ENCODE measurements at regions not wholly inside any gene's neighbourhood (a gene's known extent, or its start where the extent isn't known, plus 50 kb on each side); places are given as distances from the start of the nearest gene placed in this dataset.
A peak's percentile ranks its signal among the peaks of the same experiment; 100 is the strongest.

DNA sequence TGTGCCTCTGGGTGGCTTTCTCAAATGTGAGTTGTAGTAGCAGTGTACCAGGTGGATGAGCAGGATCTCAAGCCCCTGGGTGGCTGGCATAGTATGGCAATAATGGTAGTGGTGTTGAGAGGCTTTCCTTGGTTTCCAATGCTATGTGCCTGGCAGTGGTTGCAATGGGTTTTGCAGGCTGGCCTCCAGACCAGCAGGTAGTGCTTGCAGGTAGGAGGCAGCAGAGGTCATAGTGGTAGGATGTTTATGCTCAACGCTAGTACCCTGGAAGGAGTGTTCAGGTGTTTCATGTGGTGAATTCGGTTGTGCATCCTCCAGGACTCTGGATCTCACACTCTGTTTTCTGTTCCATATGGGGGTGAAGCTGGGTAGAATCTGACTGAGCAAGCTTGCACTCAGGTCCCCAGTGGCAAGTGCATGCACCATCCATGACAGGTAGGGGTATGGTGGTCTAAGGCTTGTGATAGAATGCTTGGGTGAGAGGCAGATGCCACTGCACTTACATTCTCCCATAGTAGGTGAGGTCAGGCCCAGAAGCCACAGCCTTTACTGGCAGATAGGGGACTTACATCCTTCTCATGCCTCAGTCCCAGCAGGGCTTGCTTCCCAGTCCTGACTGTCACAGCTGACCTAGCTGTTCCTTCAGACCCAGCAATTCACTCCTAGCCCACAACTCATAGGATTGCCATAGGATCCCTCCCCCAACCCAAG, 410.5 kb upstream of the LRRC7 start:
- H3K27ac ChIP-seq (ENCODE audit: low read depth, low read length), result no peak overlapping the region
- H3K9ac ChIP-seq (ENCODE audit: extremely low read depth, low read length, poor library complexity, severe bottlenecking), result no peak overlapping the region
- no peak overlapping the region for H3K27ac Mint-ChIP-seq
- peak; percentile 61 for DNase-seq
- H3K4me3 ChIP-seq (ENCODE audit: low read length), result no peak overlapping the region
- H3K4me3 Mint-ChIP-seq, result no peak overlapping the region
- no peaks in the 10 kb centered on the region for H3K4me1 Mint-ChIP-seq
- H3K36me3 ChIP-seq (ENCODE audit: control insufficient read depth, insufficient read depth, low read length), result no peaks in the 10 kb centered on the region
- no peaks in the 10 kb centered on the region for H3K9me3 Mint-ChIP-seq
- WGBS, 2 experiments (ENCODE audit: insufficient coverage in 1 of 2, insufficient read length in 1 of 2), result 93% methylated on average over 2 of the region's 2 CpGs; no CpG with 5 or more reads in 1 of the 2 experiments
- H3K9me3 ChIP-seq (ENCODE audit: control insufficient read depth, low read length), result no peaks in the 10 kb centered on the region
- TF ChIP-seq CTCF (conservative IDR thresholded peaks at IDR 0.05), result peak; percentile 63
- H3K4me1 ChIP-seq (ENCODE audit: control insufficient read depth, insufficient read depth, low read length), result no peaks in the 10 kb centered on the region
- no peaks in the 10 kb centered on the region for H3K36me3 Mint-ChIP-seq (ENCODE audit: low read depth)
- no peaks in the 10 kb centered on the region for H3K27me3 ChIP-seq (ENCODE audit: control insufficient read depth, insufficient read depth, low read length, poor library complexity, severe bottlenecking)
- no peaks in the 10 kb centered on the region for H3K27me3 Mint-ChIP-seq (ENCODE audit: insufficient read depth)

DNA sequence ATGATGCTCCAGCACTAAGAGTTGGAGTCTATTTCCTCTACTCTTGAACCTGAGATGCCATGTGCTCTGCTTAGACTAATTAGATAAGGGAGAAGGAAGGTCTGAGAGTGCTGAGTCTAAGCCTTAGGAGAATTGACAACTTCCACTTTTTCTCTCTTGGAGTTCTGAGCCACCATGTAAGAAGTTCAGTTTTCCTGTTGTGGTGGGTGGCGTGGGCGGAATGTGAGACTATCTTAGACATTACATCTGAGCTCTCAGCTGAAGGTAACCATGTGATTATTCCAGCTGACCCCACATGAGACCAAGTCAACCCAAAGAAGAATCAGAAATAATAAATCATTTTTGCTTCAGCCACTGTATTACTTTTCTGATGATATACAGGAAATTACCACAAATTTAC, 404.5 kb upstream of the LRRC7 start:
- H3K27me3 ChIP-seq (ENCODE audit: control insufficient read depth, insufficient read depth, low read length, poor library complexity, severe bottlenecking), result no peaks in the 10 kb centered on the region
- H3K4me3 Mint-ChIP-seq, result no peak overlapping the region
- H3K4me1 Mint-ChIP-seq, result no peaks in the 10 kb centered on the region

DNA sequence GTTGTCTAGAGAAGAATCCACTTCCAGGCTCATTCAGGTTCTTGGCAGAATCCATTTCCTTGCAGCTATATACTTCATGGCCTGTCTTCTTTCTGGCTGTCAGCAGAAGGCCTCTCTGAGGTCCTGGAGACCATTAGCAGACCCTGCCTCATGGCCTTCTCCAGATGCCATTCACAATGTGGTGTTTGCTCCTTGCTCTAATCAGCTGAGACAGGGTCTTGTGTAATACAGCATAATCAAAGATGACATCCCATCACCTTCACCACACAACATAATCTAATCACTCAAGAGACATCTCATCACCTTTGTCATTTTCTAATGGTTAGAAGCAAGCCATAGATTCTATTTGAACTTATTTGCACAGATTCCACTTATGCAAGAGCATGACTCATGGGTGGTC, 403.9 kb upstream of the LRRC7 start:
- no peaks in the 10 kb centered on the region for H3K9me3 ChIP-seq (ENCODE audit: control insufficient read depth, low read length)

More for the DNA sequence above, 404.5 kb upstream of the LRRC7 start:
- H3K4me3 ChIP-seq (ENCODE audit: low read length), result no peak overlapping the region
- 94% methylated on average over 2 of the region's 2 CpGs; no CpG with 5 or more reads in 1 of the 2 experiments for WGBS, 2 experiments (ENCODE audit: insufficient coverage in 1 of 2, insufficient read length in 1 of 2)
- Mint-ChIP-seq H3K36me3 (ENCODE audit: low read depth) (no peaks in the 10 kb centered on the region), H3K27ac (no peak overlapping the region), H3K9me3 (peaks cover 1% of the 10 kb centered on the region), H3K27me3 (ENCODE audit: insufficient read depth) (no peaks in the 10 kb centered on the region)
- no peaks in the 10 kb centered on the region for H3K9me3 ChIP-seq (ENCODE audit: control insufficient read depth, low read length)
- H3K4me1 ChIP-seq (ENCODE audit: control insufficient read depth, insufficient read depth, low read length), result no peaks in the 10 kb centered on the region
- no peak overlapping the region for H3K27ac ChIP-seq (ENCODE audit: low read depth, low read length)
- DNase-seq, result no peak
- no peak overlapping the region for H3K9ac ChIP-seq (ENCODE audit: extremely low read depth, low read length, poor library complexity, severe bottlenecking)
- no peak for TF ChIP-seq CTCF (conservative IDR thresholded peaks at IDR 0.05)
- H3K36me3 ChIP-seq (ENCODE audit: control insufficient read depth, insufficient read depth, low read length), result no peaks in the 10 kb centered on the region

More for the DNA sequence above, 403.9 kb upstream of the LRRC7 start:
- Mint-ChIP-seq H3K27ac (no peak overlapping the region), H3K36me3 (ENCODE audit: low read depth) (no peaks in the 10 kb centered on the region), H3K27me3 (ENCODE audit: insufficient read depth) (no peaks in the 10 kb centered on the region), H3K9me3 (peaks cover 2% of the 10 kb centered on the region), H3K4me3 (no peak overlapping the region), H3K4me1 (no peaks in the 10 kb centered on the region)
- Histone ChIP-seq H3K36me3 (ENCODE audit: control insufficient read depth, insufficient read depth, low read length) (no peaks in the 10 kb centered on the region), H3K9ac (ENCODE audit: extremely low read depth, low read length, poor library complexity, severe bottlenecking) (no peak overlapping the region), H3K27me3 (ENCODE audit: control insufficient read depth, insufficient read depth, low read length, poor library complexity, severe bottlenecking) (no peaks in the 10 kb centered on the region), H3K4me1 (ENCODE audit: control insufficient read depth, insufficient read depth, low read length) (no peaks in the 10 kb centered on the region), H3K27ac (ENCODE audit: low read depth, low read length) (no peak overlapping the region), H3K4me3 (ENCODE audit: low read length) (no peak overlapping the region)
- no peak for TF ChIP-seq CTCF (conservative IDR thresholded peaks at IDR 0.05)
- no peak for DNase-seq

Measured in endodermal cell (in vitro differentiated cells).